PC-9 (cell line): ENCODE measurements at regions not wholly inside any gene's neighbourhood (a gene's known extent, or its start where the extent isn't known, plus 50 kb on each side); places are given as distances from the start of the nearest gene placed in this dataset.

ENCODE experiments used
- BruUV-seq: library from RNA; stranded (reverse); fragments of 400-500 nt; replicated peaks from 2 replicates; lab custom pipeline; 2021; lab: Mats Ljungman, UMichigan
- CTCF ChIA-PET: fragments of 300-600 bp; sonication (Branson Sonifier 250); formaldehyde crosslinking; loops from one replicate; lab custom pipeline; 2022; ENCODE audit warnings: antibody characterized with exemption; lab: Charles Lee
- POLR2A ChIA-PET: fragments of 300-600 bp; sonication (Branson Sonifier 250); formaldehyde crosslinking; loops from one replicate; lab custom pipeline; 2022; ENCODE audit warnings: antibody characterized with exemption; ENCODE audit not compliant: unreplicated experiment; lab: Charles Lee
- DNase-seq, 2 experiments: peaks; one replicate each; pipeline versions ENCODE4 v3.0.0 to v3.0.0-alpha.2; 2015 to 2022; ENCODE audit warnings: mixed read lengths in 1 of 2
- H2AFZ ChIP-seq: fragments of 200-600 bp; sonication (generic); 2 replicates; pipeline ENCODE4 v1.8.1; 2017; ENCODE audit warnings: antibody characterized with exemption
- H3F3A ChIP-seq: fragments of 200-600 bp; sonication (generic); 2 replicates; pipeline ENCODE4 v1.8.1; 2017; ENCODE audit warnings: antibody characterized with exemption, mild to moderate bottlenecking, low read depth; ENCODE audit not compliant: insufficient read depth
- H3K27ac ChIP-seq: fragments of 200-600 bp; sonication (generic); 2 replicates; pipeline ENCODE4 v1.6.1; 2016; ENCODE audit warnings: mixed run types
- H3K27me3 ChIP-seq: fragments of 200-600 bp; sonication (generic); 2 replicates; pipeline ENCODE4 v1.6.1; 2016; ENCODE audit warnings: low read depth, mixed run types; ENCODE audit not compliant: insufficient read depth
- H3K36me3 ChIP-seq: fragments of 200-600 bp; sonication (generic); 2 replicates; pipeline ENCODE4 v1.6.1; 2016; ENCODE audit warnings: low read depth, mixed run types
- H3K4me1 ChIP-seq: fragments of 200-600 bp; sonication (generic); replicated peaks from 2 replicates; pipeline ENCODE4 v1.6.1; 2016; ENCODE audit warnings: mixed run types; ENCODE audit not compliant: insufficient read depth
- H3K4me2 ChIP-seq: fragments of 200-600 bp; sonication (generic); 2 replicates; pipeline ENCODE4 v1.6.1; 2017; ENCODE audit warnings: mixed run types
- H3K4me3 ChIP-seq: fragments of 200-600 bp; sonication (generic); 2 replicates; pipeline ENCODE4 v1.6.1; 2016; ENCODE audit warnings: mixed run types
- H3K79me2 ChIP-seq: fragments of 200-600 bp; sonication (generic); 2 replicates; pipeline ENCODE4 v1.6.1; 2017; ENCODE audit warnings: low read depth, mixed run types
- H3K9me2 ChIP-seq: fragments of 200-600 bp; sonication (generic); 2 replicates; pipeline ENCODE4 v1.8.1; 2017; ENCODE audit warnings: mild to moderate bottlenecking; ENCODE audit not compliant: insufficient read depth
- H3K9me3 ChIP-seq: fragments of 200-600 bp; sonication (generic); 2 replicates; pipeline ENCODE4 v1.8.1; 2016; ENCODE audit warnings: low read depth; ENCODE audit not compliant: insufficient read depth
- H4K20me1 ChIP-seq: fragments of 200-600 bp; sonication (generic); 2 replicates; pipeline ENCODE4 v1.8.1; 2017; ENCODE audit not compliant: insufficient read depth
- CTCF ChIP-seq: fragments of 200-600 bp; sonication (generic); conservative IDR thresholded peaks from 2 replicates; pipeline ENCODE4 v1.6.1; 2017; ENCODE audit warnings: mixed run types, antibody characterized with exemption, mild to moderate bottlenecking, moderate library complexity
- EZH2 ChIP-seq: fragments of 200-600 bp; sonication (generic); IDR thresholded peaks from 2 replicates; pipeline ENCODE4 v1.8.0; 2017; ENCODE audit warnings: antibody characterized with exemption, low read depth
- intact Hi-C: fragments of 100-400 bp; cut with micrococcal nuclease; formaldehyde crosslinking; loops from one replicate; pipeline ENCODE4 v1.10.0; 2022; ENCODE audit not compliant: unreplicated experiment

- H2AFZ ChIP-seq = no peak overlapping the region
- no TSS peak for BruUV-seq
- ChIA-PET CTCF (no interaction called here), POLR2A (no interaction called here)
- H3K9me3 ChIP-seq = no peaks in the 10 kb centered on the region
- no peak overlapping the region for H3K27ac ChIP-seq
- DNase-seq = no peak
- H4K20me1 ChIP-seq = no peaks in the 10 kb centered on the region
- no peaks in the 10 kb centered on the region for H3K9me2 ChIP-seq
- TF ChIP-seq CTCF = no peak
- no peak for TF ChIP-seq EZH2
- no peak overlapping the region for H3K4me2 ChIP-seq
- intact Hi-C loops = no loop called here
- H3K4me1 ChIP-seq = no peaks in the 10 kb centered on the region
- H3K36me3 ChIP-seq = no peaks in the 10 kb centered on the region
- H3F3A ChIP-seq = no peaks in the 10 kb centered on the region
- H3K27me3 ChIP-seq = no peaks in the 10 kb centered on the region
- H3K79me2 ChIP-seq = no peaks in the 10 kb centered on the region
- H3K4me3 ChIP-seq = no peak overlapping the region
These were observed 53.4 kb downstream of the ABCC12 start for GRCh38 chr16:48102083-48103008.

GRCh38 chr16:48101069-48101674 is 54.6 kb downstream of the ABCC12 start:
- intact Hi-C loops = no loop called here
- Histone ChIP-seq H3K27me3 (no peaks in the 10 kb centered on the region), H3K4me3 (no peak overlapping the region), H3K27ac (no peak overlapping the region), H4K20me1 (no peaks in the 10 kb centered on the region), H3K4me2 (no peak overlapping the region), H3F3A (no peaks in the 10 kb centered on the region), H3K79me2 (no peaks in the 10 kb centered on the region), H3K4me1 (no peaks in the 10 kb centered on the region), H2AFZ (no peak overlapping the region), H3K36me3 (no peaks in the 10 kb centered on the region), H3K9me2 (no peaks in the 10 kb centered on the region), H3K9me3 (no peaks in the 10 kb centered on the region)
- POLR2A ChIA-PET = no interaction called here
- CTCF ChIA-PET = no interaction called here
- no peak for TF ChIP-seq CTCF
- no peak for TF ChIP-seq EZH2
- BruUV-seq = no TSS peak
- no peak for DNase-seq

GRCh38 chr16:48099455-48099854 is 56.3 kb downstream of the ABCC12 start:
- ChIA-PET POLR2A (no interaction called here), CTCF (no interaction called here)
- H4K20me1 ChIP-seq = no peaks in the 10 kb centered on the region
- no peaks in the 10 kb centered on the region for H3K36me3 ChIP-seq
- TF ChIP-seq CTCF (no peak), EZH2 (no peak)
- BruUV-seq = no TSS peak
- no peak overlapping the region for H2AFZ ChIP-seq
- DNase-seq = no peak
- no peaks in the 10 kb centered on the region for H3K79me2 ChIP-seq
- H3K27ac ChIP-seq = no peak overlapping the region
- H3K27me3 ChIP-seq = no peaks in the 10 kb centered on the region
- intact Hi-C loops = no loop called here
- H3K9me2 ChIP-seq = no peaks in the 10 kb centered on the region
- no peak overlapping the region for H3K4me3 ChIP-seq
- H3K9me3 ChIP-seq = no peaks in the 10 kb centered on the region
- H3K4me1 ChIP-seq = no peaks in the 10 kb centered on the region
- no peak overlapping the region for H3K4me2 ChIP-seq
- no peaks in the 10 kb centered on the region for H3F3A ChIP-seq
